ENCODE measurements at regions not wholly inside any gene's neighbourhood (a gene's known extent, or its start where the extent isn't known, plus 50 kb on each side); places are given as distances from the start of the nearest gene placed in this dataset.

DNA sequence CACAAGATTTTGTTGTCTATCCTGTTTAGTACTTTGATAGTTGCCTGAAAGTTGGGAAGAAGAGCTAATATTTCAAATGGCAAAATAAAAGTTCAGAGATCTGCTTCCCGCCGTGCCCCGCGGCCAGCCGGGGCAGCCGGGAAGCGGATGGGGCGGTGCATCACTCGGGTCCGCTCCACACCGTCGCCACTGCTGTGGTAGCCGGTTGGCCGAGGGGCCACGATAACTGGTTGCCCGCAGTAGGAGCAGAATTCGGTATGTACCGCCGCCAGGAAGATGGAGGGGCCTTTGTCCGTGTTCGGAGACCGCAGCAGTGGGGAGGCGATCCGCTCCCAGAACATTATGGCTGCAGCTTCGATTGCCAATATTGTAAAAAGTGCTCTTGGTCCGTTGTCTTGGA is 427.2 kb upstream of the PDE3A start:
- DNase-seq (ENCODE audit: low read depth in 2 of 3, low spot score in 1 of 3), result no peak

DNA sequence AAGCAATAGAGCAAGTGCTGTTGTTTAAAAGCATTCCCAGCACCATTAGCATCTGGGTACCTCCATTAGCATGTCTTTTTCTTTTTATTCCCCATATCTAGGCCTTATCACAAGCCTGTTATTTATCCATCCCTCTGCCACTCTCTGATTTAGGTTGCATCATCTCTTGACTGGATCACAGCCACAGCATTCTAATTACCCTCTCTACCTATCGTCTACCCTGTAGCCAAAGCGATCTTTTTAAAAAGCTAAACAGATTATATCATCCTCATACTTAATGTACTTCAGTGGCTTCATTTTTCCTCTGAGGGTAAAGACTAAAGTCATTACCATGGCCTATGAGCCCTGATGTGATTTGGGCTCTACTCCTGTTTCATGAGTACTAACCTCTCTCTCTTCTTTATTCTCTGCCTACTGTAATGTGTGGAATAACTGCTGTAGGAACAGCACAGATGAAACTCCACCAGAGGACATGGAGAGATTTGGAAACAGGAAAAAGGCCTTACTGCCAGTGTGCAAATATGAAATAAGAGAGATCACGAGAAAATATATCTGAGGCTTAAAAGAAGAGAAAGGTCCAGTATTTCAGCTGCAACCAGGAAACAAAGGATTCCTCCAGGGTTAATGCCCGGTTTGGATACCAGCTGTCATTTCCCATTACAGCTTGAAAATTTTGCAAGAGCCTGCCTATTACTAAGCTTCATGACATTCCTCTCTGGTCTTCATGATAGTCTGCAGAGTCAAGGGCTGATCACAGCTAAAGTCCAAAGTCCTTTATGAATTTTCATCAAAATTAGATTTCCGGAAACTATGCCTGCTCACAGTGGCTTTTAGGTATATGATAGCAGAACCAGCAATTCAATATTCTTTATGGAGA is 422.5 kb upstream of the PDE3A start:
- no peak for DNase-seq (ENCODE audit: low read depth in 2 of 3, low spot score in 1 of 3)

DNA sequence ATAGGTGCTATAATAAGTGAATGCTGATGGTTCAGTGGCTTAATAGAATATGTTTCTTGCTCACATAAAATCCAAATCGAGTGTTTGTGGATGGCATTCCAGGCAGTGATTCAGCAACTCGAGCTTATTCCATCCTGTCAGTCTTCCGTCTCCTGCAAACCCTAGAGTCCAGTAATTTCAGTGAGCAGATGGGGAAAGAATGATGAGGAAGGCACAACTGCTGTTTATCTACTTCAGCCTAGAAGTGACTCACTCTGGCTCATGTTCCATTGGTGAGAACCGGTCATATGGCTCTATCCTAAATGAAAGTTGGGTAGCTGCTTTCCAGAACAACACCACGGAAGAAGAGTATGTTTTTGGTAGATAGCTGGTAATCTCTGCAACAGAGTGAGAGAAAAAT is 421.8 kb upstream of the PDE3A start:
- no peak for DNase-seq (ENCODE audit: low read depth in 2 of 3, low spot score in 1 of 3)

DNA sequence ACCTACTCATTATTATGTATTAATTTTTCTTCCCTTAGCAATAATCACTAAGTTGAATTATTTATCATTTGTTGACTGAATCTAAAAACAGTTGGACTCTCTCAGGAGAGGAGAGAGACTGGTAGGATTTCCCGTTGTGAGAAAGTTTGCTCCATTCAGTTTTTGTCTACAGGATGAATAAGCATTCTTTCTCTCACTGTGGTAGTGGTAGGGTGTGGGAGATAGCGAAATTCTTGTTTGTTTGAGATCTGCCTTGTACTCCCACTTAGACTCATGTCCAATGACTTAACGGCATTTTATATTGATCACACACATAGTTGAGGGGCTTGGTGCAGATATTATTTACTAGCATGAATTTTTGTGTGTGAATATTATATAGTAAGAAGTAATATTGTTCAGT is 421.0 kb upstream of the PDE3A start:
- DNase-seq (ENCODE audit: low read depth in 2 of 3, low spot score in 1 of 3), result no peak

DNA sequence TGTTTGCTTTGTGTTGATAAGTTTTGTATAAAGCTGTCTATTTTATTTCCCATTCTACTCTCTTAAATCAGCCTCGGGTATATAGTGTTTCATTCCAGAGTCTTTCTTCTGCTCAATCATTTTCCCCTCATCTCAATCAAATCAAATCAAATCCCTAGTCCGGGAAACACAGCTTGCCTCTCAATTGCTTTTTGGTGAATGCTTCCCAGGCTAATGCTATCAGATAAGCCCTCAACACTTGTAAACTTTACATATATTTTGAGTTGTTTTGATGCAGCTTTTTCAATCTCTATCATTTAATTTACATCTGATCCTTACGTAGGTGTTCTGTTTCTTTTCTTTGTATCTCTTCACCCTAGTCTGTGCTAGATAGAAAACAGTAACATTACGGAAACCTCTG is 416.7 kb upstream of the PDE3A start:
- DNase-seq (ENCODE audit: low read depth in 2 of 3, low spot score in 1 of 3), result no peak

DNA sequence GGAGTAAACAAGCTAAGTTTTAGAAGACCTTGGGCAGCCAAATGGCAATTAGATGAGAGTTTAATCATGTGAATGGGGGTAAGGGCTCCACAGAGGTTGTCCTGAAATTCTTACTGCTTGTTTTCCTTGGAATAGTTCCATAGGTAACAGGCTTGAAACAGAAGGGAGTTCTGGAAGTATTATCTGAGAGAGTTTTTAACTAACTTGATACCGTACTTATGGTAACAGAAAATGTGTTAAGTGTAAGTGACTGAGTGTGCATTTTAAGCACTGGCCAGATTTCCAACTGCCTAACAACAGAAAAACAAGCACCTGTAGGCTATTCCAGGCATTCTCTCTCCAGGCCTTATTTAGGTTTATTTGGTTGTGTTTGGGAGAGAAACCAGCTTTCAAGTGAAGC is 414.6 kb upstream of the PDE3A start:
- no peak for DNase-seq (ENCODE audit: low read depth in 2 of 3, low spot score in 1 of 3)

DNA sequence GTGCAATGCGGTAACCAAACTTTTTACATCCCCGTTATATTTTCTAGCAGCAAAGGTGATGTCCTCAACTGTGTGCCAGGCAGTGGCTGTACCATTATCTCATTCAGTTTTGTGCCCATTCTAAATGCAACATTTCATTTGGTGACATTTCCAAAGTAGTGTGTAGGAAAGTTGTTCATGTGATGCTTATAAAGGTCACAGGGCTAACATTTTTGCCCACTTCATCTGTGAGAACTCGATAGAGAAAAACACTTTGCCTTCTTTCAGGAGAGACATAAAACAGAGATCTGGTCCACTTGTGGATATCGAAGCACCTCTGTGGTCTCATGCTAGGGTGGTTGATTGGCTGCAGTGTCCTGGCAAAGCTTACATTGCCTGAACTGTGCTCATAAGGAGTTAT is 414.2 kb upstream of the PDE3A start:
- DNase-seq (ENCODE audit: low read depth in 2 of 3, low spot score in 1 of 3), result no peak

DNA sequence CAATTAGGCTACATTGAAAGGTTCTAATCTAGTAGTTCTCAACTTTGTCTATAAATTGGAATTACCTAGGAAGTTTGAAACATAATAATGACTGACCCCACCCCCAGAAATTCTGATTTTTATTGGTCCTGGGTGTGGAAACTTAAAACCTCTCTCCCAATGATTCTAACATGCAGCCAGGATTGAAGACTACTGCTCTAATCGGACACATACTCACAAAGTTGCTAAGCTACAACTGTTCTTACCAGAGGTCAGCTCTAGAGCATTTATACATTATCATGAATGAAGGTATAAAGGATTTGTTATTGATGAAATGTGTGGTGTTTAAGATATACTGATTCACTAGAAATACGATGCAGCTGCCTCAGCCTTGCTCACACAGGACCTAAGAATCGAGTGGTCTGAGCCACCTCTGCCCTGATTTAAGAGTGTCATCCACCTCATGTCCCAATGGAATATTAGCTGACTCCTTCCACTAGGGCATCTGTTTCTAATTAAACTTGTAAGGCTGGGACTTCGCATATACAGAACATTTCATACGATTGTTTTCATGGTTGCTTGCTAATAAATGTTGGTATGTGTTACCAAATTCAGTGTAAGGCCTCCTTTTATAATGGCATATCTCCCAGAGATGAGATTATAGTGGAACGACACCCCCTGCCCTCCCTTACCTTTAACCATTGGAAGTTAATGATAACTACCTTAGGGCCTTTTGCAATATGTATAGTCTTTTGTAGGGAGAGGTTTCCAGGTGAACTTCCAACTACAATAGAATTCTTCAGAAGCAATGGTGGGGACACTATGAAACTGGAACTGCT is 410.8 kb upstream of the PDE3A start:
- no peak for DNase-seq (ENCODE audit: low read depth in 2 of 3, low spot score in 1 of 3)

DNA sequence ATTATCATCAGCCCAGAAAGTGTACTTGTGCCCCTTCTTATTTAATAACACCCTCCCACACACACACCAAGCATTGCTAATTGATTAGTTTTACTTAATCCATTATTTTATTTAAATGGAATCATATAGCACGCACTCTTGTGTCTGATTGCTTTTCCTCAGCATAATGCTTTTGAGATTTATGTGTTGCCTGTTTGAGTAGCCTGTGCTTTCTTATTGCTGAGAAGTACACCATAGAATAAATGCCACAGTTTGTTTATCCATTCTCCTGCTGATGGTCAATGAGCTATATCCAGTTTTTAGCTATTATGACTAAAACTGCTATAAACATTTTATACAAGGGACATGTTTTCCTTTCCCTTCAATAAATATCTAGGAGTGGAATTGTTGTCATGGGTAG is 409.9 kb upstream of the PDE3A start:
- DNase-seq (ENCODE audit: low read depth in 2 of 3, low spot score in 1 of 3), result no peak

DNA sequence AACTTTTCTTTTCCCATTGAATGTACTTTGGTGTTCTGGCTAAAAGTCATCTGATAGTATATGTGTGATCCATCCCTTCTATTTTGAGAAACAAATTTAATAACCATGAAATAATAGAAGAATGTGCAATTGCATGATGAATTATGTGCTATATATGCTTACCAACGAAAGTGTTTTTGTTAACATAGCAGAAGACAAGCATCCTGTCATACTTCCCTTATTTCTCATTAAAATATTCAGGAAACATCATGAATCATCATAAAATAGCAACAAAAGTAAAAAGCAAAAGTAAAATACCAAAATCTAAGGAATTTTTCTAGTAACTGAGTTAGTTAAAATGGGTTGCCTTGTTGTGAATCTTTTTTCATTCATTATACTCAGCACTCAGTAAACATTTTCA is 409.0 kb upstream of the PDE3A start:
- DNase-seq (ENCODE audit: low read depth in 2 of 3, low spot score in 1 of 3), result no peak

DNA sequence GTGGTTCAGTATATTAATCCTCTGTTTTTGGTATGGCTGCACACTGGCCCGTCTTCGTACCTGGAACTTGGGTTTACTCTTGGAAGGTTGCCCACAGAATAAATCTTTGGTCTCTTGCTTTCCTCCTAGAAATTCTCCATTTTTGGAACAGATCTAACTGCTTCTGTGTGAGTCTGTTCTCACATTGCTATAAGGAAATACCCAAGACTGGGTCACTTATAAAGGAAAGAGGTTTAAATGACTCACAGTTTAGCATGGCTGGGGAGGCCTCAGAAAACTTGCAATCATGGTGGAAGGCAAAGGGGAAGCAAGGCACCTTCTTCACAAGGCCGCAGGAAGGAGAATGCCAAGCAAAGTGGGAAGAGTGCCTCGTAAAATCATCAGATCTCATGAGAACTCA is 407.8 kb upstream of the PDE3A start:
- DNase-seq (ENCODE audit: low read depth in 2 of 3, low spot score in 1 of 3), result no peak

DNA sequence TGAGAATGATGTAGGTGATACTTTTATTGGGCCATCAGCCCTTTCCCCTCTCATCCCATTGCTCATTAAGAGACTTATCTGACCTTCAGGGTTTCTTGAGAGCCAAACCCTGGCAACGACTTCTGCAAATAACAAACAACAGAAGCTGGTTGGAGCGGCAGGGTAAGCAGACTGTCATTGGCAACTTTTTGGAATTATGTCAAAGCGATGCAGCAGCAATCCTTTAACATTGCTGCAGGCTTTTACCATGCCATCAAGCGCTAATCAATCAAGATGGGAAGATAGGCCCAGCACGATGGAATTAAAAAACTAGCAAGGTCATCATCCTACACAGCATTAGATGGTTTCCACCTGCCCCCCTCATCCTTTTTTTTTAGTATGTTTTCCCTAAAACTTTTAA is 406.1 kb upstream of the PDE3A start:
- no peak for DNase-seq (ENCODE audit: low read depth in 2 of 3, low spot score in 1 of 3)

DNA sequence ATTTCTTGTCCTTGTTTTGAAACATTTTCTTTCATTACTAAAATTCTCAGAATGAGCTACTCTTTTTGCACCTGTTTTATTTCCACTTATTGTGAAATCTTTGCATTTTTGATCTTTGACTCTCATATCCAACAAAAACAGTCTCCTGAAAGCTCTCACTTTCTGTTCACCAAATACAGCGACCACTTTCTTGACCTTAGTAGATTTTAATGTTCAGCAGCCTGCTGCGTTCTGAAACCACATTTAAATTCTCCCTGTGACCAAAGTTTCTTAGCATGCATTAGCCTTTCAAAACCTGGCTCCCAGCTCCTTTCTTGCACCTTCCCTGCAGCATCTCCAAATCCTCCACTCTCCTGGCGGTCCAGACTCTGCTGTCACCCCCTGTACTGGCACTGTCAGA is 404.4 kb upstream of the PDE3A start:
- DNase-seq (ENCODE audit: low read depth in 2 of 3, low spot score in 1 of 3), result no peak

DNA sequence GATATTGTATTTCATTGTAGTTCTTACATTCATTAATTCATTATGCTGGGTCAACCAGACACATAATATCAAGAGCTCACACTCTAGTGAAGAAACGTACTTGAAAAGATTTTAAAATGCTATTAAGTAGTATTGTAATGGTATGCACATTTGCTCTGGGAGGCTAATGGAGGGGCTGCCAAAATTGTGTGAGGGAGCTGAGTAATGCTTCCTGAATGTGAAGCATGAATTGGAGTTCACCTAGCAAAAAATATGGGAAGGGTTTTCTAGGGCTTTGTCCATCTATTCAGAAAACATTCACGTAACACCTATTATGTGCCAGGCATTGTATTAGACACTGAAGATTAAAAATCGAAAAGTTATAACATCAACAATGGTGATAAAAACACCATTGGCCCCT is 403.8 kb upstream of the PDE3A start:
- DNase-seq (ENCODE audit: low read depth in 2 of 3, low spot score in 1 of 3), result no peak

DNA sequence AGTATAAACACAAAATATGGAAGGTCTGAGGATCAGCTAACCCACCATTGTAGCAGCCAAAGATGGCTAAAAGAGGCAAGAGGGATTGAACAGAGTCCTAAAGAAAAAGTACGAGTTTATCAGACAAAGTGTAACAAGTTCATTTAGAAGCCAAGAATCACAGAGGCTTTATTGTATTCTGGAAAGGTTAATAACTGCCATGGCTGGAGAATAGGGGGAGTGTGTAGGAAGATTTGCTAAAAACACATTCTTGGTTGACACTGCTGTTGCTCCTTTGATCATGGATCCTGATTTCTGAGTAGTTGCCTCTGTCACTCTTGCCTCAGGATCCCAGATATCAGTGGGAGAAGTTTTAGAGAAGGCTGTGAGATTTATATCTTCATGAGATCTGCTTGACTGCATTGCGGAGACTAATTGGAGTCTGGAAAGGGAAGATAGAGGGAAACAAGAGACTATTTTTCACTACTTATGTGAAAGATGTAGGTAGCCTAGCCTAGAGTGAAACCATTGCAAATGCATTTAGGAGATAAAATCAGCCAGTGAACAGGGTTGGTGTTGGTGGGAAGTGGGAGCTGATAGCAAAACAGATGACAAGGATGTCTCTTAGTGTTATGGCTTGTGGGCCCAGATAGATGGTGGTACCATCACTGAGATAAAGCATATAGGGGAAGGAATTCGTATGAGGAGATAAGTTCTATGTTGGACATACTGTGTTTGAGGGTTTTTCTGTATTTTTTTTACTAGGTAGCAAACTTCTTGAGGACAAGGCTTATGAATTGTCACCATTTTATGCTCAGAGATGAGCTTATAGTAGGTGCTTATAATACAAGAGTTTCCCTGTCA is 402.9 kb upstream of the PDE3A start:
- DNase-seq (ENCODE audit: low read depth in 2 of 3, low spot score in 1 of 3), result no peak

DNA sequence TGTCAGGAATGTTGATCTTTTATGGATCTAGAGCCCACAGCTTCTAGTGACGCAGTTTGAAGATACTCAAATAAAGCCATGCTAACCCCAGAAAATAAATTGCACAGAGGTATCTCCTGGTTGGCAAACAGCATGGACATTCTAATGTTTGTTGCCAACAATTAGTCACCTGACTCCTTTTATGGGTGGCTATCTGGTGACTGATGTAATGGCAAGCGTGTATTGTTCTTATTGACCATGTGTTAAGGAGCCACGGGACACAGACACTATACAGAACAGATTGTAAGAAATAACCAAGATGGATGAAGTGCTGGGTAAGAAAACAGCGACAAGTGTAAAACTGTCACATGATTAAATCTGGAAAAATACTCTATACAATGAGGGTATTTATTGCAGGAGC is 401.3 kb upstream of the PDE3A start:
- no peak for DNase-seq (ENCODE audit: low read depth in 2 of 3, low spot score in 1 of 3)

DNA sequence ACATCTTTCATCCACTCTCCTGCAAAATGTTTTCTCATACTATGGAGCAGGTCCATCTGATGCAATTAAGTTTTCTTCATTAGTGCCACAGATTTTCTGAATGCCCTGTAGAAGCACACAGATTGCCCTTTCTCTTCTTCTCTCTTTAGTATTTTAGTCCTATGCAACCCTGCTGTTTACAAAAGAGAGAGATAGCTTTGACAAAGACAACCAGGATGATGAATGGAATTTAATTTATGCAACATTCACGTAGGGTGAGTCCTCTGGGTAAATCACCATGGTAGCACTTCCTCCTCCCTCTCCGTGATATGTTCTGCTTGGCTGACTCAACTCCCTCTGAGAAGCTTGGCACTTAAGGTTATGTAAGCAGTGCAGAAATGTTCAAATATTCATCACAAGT is 400.9 kb upstream of the PDE3A start:
- no peak for DNase-seq (ENCODE audit: low read depth in 2 of 3, low spot score in 1 of 3)

DNA sequence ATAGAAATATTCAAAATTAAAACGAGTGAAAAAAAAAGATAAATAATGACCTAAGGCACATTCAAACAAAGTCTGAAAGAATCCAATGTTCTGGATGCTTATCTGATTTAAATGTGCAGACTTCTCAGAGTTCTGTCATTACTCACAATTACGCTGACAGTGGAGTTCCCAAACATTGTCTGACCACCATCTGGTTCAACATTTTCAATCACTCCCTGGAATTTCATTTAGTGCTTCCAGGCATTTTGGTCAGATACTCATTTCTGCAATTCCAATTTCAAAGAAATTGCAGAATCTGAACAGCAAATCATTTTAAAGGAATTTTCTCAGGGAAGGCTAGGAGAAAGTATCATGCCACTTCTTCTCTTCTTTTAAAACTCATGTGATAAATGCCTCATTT is 398.2 kb upstream of the PDE3A start:
- DNase-seq (ENCODE audit: low read depth in 2 of 3, low spot score in 1 of 3), result no peak

DNA sequence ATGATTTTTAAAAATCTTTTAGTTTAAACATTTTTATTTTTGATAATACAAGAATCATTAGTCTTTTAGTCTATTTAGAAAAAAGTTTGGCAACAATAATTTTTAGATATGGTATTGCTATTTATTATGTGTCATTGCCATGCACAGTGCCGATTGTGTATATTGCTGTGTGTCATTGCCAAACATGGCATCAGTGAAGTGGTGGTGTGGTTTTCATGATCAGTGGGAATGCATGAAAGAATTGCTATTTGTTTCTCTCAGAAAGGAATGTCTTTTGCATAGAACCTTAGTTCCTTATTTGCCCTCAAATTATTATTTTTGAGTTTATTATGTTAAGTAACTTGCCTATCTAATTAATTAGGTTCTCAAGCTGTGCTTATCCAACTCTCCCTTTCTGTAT is 397.5 kb upstream of the PDE3A start:
- DNase-seq (ENCODE audit: low read depth in 2 of 3, low spot score in 1 of 3), result no peak

DNA sequence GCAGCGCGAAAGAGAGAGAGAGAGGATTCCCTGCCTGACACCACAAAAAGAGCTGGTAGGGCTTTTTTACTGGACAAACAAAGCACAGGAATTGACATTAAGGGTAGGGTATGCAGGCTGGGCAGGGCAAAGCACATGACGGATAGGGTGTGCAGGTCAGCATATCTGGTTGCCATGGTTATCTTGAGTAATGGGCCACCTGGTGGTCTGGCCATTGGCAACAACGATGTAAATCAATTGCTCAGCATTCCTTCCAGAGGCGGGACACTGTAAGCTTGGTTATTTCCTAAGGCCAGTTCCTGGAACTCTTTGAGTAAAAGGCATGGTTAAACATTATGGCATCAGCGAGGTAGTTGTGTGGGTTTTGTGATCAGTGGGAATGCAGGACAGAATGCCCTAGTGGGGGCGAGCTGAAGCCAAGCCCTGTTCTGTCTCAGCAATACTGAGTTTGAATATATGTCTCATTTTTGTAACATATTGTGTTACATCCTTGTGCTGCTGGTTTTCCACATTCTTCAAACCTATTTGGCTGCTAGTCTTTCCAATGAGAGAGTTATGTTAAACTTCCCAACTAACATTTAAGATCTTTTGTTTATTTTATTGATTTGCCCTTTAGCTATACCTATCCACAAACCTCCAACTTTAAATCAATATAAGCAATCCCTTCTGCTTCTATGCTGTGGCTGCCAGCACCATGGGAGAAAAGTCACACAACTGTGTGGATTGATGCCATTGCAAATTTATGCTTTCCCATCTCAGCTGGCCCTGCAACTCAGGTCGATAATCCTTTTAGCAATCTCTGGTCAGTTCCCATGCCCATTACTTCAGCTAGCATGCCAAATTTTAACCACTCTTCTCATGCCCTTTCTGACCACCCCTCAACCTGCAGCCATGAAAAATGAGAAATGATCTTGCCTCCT is 396.7 kb upstream of the PDE3A start:
- DNase-seq (ENCODE audit: low read depth in 2 of 3, low spot score in 1 of 3), result no peak

Data from stimulated activated CD4-positive, alpha-beta T cell treated with anti-CD3 and anti-CD28 coated beads, Interleukin-12 subunit alpha, Interleukin-12 subunit beta, amount 100 ng/mL, for 48 hours (primary cell).